Keratinocyte (primary cell): ENCODE measurements at regions not wholly inside any gene's neighbourhood (a gene's known extent, or its start where the extent isn't known, plus 50 kb on each side); places are given as distances from the start of the nearest gene placed in this dataset.

Experiments
- DNase-seq: peaks from one replicate; pipeline ENCODE4 v3.0.0-alpha.2; 2011; ENCODE audit warnings: low read depth, missing footprints, low spot score
- FAIRE-seq: peaks from 2 replicates; lab custom pipeline; 2011; peaks lifted over from hg19 to GRCh38; lab: Jason Lieb, UNC
- H2AFZ ChIP-seq: 2 replicates; pipeline ENCODE4 v1.6.0; 2012; ENCODE audit warnings: low read length, control low read depth, inconsistent platforms; ENCODE audit not compliant: control insufficient read depth
- H3K27ac ChIP-seq: 2 replicates; pipeline ENCODE4 v1.5.1; 2011; ENCODE audit warnings: low read length; ENCODE audit not compliant: control insufficient read depth, insufficient read depth
- H3K27me3 ChIP-seq: 3 replicates; pipeline ENCODE4 v1.6.0; 2011; ENCODE audit warnings: low read length; ENCODE audit not compliant: control insufficient read depth, insufficient read depth; ENCODE audit errors: extremely low read depth
- H3K36me3 ChIP-seq, 2 experiments: 2 replicates in 1 of 2; 3 replicates in 1 of 2; pipeline ENCODE4 v1.5.1; 2011; ENCODE audit warnings: low read length in 2 of 2, mild to moderate bottlenecking in 1 of 2; ENCODE audit not compliant: control insufficient read depth in 2 of 2, insufficient read depth in 2 of 2; ENCODE audit errors: extremely low read depth in 1 of 2
- H3K4me1 ChIP-seq: 3 replicates; pipeline ENCODE4 v1.5.1; 2011; ENCODE audit warnings: low read length; ENCODE audit not compliant: control insufficient read depth, insufficient read depth; ENCODE audit errors: extremely low read depth
- H3K4me2 ChIP-seq: 3 replicates; pipeline ENCODE4 v1.6.0; 2011; ENCODE audit warnings: low read depth, low read length; ENCODE audit not compliant: control insufficient read depth, insufficient read depth; ENCODE audit errors: extremely low read depth
- H3K4me3 ChIP-seq, 3 experiments: fragments of 200-600 bp in 1 of 3; sonication (generic) in 1 of 3; 2 replicates in 2 of 3; 3 replicates in 1 of 3; pipeline ENCODE4 v1.5.1; 2011 to 2016; ENCODE audit warnings: low read length in 3 of 3, mild to moderate bottlenecking in 3 of 3, control low read depth in 2 of 3, inconsistent platforms in 1 of 3, low read depth in 1 of 3, mixed read lengths in 1 of 3, mixed run types in 1 of 3, moderate library complexity in 1 of 3; ENCODE audit not compliant: control insufficient read depth in 2 of 3, insufficient read depth in 2 of 3; ENCODE audit errors: extremely low read depth in 1 of 3
- H3K79me2 ChIP-seq: 2 replicates; pipeline ENCODE4 v1.6.0; 2012; ENCODE audit warnings: low read length; ENCODE audit not compliant: control insufficient read depth, insufficient read depth
- H3K9ac ChIP-seq: 3 replicates; pipeline ENCODE4 v1.6.0; 2011; ENCODE audit warnings: low read length; ENCODE audit not compliant: control insufficient read depth, insufficient read depth; ENCODE audit errors: extremely low read depth
- H3K9me1 ChIP-seq: 3 replicates; pipeline ENCODE4 v1.6.0; 2011; ENCODE audit warnings: low read length; ENCODE audit not compliant: control insufficient read depth, insufficient read depth; ENCODE audit errors: extremely low read depth
- H3K9me3 ChIP-seq: 2 replicates; pipeline ENCODE4 v1.5.1; 2012; ENCODE audit warnings: low read depth, low read length; ENCODE audit not compliant: control insufficient read depth
- H4K20me1 ChIP-seq: 3 replicates; pipeline ENCODE4 v1.6.0; 2011; ENCODE audit warnings: low read length; ENCODE audit not compliant: control insufficient read depth, insufficient read depth; ENCODE audit errors: extremely low read depth
- CTCF ChIP-seq, 3 experiments: IDR thresholded peaks in 1 of 3; conservative IDR thresholded peaks in 1 of 3; optimal IDR thresholded peaks in 1 of 3; 2 replicates in 2 of 3; 3 replicates in 1 of 3; pipeline versions ENCODE3 to v1.5.1; 2011; ENCODE audit warnings: low read length in 3 of 3, mild to moderate bottlenecking in 3 of 3, moderate library complexity in 2 of 3, control low read depth in 1 of 3, inconsistent platforms in 1 of 3; ENCODE audit not compliant: insufficient read depth in 2 of 3; ENCODE audit errors: extremely low read depth in 1 of 3
- EZH2 ChIP-seq: IDR thresholded peaks from one replicate; pipeline ENCODE4 v1.6.1; 2012; ENCODE audit warnings: inconsistent platforms, mild to moderate bottlenecking, low read length, moderate library complexity
- dilution Hi-C: fragments of 300-500 bp; cut with MboI; formaldehyde crosslinking; loops from one replicate; pipeline ENCODE4 v1.7.0; 2020; ENCODE audit warnings: low sequenced_read_pairs; ENCODE audit not compliant: extremely low pct_ligation_motif_present

- Histone ChIP-seq H3K9me3 (no peaks in the 10 kb centered on the region), H3K79me2 (no peaks in the 10 kb centered on the region), H4K20me1 (no peaks in the 10 kb centered on the region), H3K4me3 (no peak overlapping the region), H3K27ac (no peak overlapping the region), H3K36me3 (no peaks in the 10 kb centered on the region), H3K9ac (no peak overlapping the region), H3K4me2 (no peak overlapping the region), H3K9me1 (no peaks in the 10 kb centered on the region), H3K27me3 (no peaks in the 10 kb centered on the region), H3K4me1 (no peaks in the 10 kb centered on the region), H2AFZ (no peak overlapping the region)
- no peak for DNase-seq
- no peak for FAIRE-seq
- dilution Hi-C loops: no loop called here
- TF ChIP-seq CTCF (optimal IDR thresholded peaks at IDR 0.05 in 1 of 3, IDR thresholded peaks at IDR 0.05 in 1 of 3, conservative IDR thresholded peaks at IDR 0.05 in 1 of 3; ENCODE audit: extremely low read depth in 1 of 3, insufficient read depth in 2 of 3, low read length in 3 of 3): no peak
- no peak for TF ChIP-seq EZH2
These were observed 264.8 kb upstream of the IGF1R start for GRCh38 chr15:98383571-98383970.

- H3K4me1 ChIP-seq: no peaks in the 10 kb centered on the region
- no peaks in the 10 kb centered on the region for H4K20me1 ChIP-seq
- H3K9me3 ChIP-seq: no peaks in the 10 kb centered on the region
- no peaks in the 10 kb centered on the region for H3K27me3 ChIP-seq
- no peaks in the 10 kb centered on the region for H3K9me1 ChIP-seq
- no peaks in the 10 kb centered on the region for H3K79me2 ChIP-seq
- H3K36me3 ChIP-seq: no peaks in the 10 kb centered on the region
- no peak overlapping the region for H3K4me3 ChIP-seq
- FAIRE-seq: no peak
- H2AFZ ChIP-seq: no peak overlapping the region
- H3K4me2 ChIP-seq: no peak overlapping the region
- DNase-seq: no peak
- TF ChIP-seq CTCF (optimal IDR thresholded peaks at IDR 0.05 in 1 of 3, IDR thresholded peaks at IDR 0.05 in 1 of 3, conservative IDR thresholded peaks at IDR 0.05 in 1 of 3; ENCODE audit: extremely low read depth in 1 of 3, insufficient read depth in 2 of 3, low read length in 3 of 3) (no peak), EZH2 (no peak)
- no peak overlapping the region for H3K27ac ChIP-seq
- dilution Hi-C loops: no loop called here
- H3K9ac ChIP-seq: no peak overlapping the region
These were observed 263.9 kb upstream of the IGF1R start for GRCh38 chr15:98384328-98385029.
